Right kidney (tissue), 1 donor: ENCODE measurements at regions not wholly inside any gene's neighbourhood (a gene's known extent, or its start where the extent isn't known, plus 50 kb on each side); places are given as distances from the start of the nearest gene placed in this dataset.

Experiments used
- DNase-seq: peaks from one replicate; pipeline ENCODE4 v3.0.0-alpha.2; 2016

DNA sequence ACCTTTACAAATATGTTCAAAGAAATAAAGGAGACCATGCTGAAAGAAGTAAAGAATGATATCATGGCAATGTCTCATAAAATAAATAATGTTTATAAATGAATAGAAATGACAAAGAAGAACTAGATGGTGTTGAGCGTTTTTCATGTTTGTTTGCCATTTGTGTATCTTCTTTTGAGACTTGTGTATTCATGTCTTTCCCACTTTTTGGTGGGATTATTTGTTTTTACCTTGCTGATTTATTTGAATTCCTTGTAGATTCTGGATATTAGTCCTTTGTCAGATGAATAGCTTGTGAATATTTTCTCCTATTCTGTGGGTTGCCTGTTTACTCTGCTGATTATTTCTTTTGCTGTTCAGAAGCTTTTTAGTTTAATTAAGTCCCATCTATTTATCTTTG, 732.4 kb downstream of the FAT4 start:
- DNase-seq: no peak

DNA sequence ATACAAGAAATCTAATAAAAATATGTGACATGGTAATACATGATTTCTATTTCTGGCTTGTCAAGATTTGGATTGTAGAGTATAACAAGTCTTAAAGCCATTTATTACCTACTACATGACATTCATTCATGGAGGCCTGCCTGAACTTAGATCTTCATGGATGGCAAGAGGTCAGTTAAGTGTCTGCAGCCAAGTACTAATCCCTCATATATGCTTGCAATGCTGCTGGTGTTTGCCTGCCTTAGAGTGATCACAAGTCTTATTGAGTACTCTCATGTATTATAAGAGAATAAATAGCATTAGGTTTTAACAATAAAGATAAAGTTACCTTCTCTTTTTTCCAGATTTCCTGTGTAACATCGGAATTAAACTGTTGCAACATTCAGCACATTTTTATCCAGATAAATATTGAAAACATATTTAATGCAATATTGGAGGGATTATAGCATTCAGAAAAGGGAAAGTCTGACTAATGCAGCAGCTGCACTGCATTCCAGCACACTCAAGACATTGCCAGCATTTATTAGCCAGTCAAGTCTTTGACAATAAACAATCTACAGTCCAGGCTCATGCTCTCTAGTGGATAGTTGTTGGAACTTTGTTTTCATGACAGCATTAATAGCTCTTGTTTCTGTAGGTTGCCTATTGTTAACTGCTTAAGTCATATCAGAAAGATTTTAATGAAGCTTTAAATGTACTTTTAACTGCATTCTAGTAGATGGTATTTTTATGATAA, 737.1 kb downstream of the FAT4 start:
- no peak for DNase-seq

DNA sequence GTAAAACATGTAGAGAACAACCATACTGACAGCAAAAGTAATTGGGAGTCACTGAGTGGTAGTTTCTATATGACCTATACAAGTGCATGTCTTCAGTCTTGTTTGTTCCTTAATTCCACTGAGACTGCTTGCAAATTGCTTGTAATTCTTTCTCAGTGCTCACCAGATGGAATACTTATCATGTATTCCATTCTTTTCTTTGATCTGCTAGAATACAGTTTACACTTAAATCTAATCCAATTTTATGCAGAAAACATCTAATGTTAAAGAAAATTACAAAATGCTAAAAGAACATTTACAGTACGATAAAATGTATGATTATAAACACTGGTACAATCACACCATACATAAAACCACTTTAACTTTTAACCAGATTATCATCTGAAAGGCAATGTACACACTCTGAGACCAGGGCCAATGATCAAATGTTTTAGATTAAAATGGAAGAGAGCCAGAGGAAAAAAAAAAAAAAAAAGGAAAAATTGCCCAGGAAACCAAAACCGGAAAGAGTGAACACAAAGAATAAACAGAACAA, 741.4 kb downstream of the FAT4 start:
- no peak for DNase-seq

DNA sequence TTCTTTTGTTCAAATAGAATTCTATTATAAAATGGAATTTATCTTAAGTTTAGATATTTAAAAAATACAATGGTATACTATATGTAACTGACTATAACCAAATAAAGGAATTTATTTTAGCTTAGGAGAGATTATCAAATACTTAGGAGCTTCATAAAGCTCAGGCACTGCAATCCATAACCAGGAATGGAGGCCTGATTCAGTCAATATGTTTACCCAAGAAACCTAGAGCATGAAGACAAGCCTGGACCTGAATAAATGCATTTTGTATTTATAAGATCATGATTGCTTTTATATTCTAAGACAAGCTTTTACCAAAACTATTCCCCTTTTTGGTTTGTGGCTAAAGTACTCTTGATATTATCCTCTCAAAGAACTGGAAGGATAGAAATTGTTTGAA, 742.6 kb downstream of the FAT4 start:
- DNase-seq: no peak

GRCh38 chr4:126058596-126058995, 743.8 kb downstream of the FAT4 start:
- no peak for DNase-seq

- DNase-seq: no peak
These were observed 746.9 kb downstream of the FAT4 start for GRCh38 chr4:126061655-126062054.

GRCh38 chr4:126065016-126065415, 750.3 kb downstream of the FAT4 start:
- no peak for DNase-seq

DNA sequence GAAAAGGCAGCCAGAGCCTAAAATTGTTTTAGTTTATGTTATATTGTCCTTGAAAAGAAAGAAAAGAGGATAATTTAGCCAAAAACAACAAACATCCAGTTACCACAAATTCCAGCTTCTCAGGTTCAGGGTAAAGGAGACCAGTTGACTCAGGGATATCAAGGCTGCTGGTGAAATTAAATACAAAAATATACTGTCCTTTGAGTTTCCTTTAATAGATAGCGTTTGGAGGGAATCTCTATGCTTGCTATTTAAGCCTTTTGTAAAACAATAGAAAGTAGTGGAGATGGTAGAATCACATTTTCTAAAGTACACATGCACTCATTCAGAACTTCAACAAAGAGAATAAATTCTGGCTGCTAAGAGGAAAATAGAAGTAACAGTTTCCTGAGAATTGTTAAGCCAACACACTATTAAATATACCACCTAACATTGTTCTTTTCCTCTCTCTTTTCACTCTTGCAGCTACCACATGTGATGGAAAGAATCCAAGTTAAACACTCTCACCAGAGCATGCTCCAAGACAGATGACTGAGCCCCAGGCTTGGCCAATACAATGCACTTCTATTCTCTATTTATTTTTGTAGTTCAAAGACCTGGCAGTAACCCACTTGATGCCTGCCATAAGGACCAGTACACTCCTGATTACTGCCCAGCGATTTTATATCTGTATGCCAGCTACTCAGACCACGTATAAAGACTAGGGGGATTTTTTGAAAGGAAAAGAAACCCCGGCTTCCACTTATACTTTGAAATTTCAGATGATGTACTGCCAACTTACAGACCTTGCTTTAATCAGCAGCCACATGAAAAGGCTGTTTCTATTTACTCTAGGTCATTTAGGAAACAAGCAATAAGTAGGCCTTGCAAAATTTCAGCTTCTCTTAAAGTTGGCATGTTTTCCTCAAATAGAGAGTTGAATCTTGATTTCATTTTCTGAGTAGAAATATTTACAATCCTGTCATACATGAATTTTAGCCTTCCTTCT, 756.9 kb downstream of the FAT4 start:
- DNase-seq: no peak

DNA sequence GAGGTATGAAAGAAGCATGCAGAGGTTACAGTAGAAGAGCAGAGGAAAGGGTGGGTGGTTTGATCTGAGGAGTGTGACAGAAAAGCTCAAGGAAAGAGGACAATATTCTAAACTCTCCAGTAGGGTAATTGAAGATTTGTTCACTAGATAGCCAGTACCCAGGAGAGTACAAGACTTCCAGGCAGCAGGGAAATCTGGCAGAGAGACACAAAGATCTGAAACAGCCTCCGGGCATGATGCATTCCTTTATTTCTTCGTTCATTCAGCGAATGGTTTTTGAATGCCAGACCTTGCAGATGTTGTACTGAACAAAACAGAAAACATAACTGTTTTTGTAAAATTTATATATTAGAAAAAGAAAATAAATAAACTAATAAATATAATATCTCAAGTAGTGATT, 766.6 kb downstream of the FAT4 start:
- no peak for DNase-seq

- DNase-seq: no peak
These were observed 771.3 kb downstream of the FAT4 start for GRCh38 chr4:126086041-126086440.

GRCh38 chr4:126087101-126087500, 772.3 kb downstream of the FAT4 start:
- DNase-seq: no peak

GRCh38 chr4:126097155-126097799, 782.5 kb downstream of the FAT4 start:
- DNase-seq: no peak

- no peak for DNase-seq
These were observed 791.9 kb downstream of the FAT4 start for GRCh38 chr4:126106658-126107057.

DNA sequence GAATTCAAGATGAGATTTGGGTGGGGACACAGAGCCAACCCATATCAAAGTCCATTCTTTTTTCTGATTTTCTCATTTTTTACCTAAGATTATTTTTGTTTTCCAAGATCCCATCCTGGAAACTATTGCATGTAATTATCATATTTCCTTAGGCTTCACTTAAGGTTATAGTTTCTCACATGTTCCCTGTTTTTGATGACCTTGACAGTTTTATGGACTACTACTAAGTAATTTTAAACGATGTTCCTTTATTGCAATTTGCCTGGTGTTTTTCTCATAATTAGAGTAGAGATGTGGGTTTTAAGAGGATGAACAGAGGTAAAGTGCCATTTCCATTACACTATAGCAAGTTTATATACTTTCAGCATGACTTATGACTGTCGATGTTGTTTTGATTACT, 795.1 kb downstream of the FAT4 start:
- DNase-seq: no peak

DNA sequence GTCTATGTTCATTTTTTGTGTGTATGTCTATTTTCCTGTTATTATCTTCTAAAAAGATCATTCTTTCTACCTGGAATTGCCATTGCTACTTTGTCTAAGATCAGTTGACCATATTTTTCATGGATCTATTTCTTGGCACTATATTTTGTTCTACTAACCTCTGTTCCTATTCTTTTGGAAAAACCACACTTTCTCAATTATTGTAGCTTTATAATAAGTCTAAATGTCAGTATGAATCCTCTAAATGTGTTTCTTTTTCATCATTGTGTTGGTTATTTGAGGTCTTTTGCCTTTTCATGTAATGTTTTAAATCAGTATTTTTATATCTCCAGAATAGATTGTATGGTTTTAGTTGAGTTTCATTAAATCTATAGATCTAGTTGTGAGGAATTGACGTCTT, 798.3 kb downstream of the FAT4 start:
- no peak for DNase-seq

DNA sequence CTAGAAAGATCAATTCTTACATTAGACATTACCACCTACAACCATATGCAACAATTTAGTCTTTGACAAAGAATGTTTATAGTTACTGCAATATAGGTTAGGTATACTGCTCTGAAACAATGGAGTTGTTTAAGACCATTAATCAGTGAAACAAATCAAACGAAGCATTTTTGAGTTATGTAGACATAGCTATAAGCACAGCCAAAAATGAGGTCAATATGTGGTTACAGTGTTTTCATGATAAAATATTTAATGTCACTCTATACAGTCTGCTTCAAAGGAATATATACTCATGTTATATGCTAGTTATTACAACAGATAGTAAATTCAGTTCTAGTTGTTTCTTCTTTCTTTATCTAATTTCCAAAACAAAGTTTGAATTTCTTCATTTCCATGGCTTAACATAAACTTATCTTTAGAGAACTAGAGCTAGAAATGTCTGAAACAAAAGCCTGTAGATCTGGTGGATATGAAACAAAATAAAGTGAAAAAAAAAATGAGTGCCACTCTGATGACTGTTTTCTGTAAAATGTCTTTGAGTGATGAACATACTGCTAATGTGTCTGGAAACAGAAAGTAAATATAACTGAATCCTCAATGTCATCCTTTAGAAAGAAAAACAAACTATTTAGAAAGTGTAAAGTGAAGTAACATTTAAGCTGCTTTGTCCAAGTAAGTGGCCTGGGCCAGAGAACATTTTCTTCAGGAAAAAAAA, 809.0 kb downstream of the FAT4 start:
- DNase-seq: no peak

- no peak for DNase-seq
These were observed 810.1 kb downstream of the FAT4 start for GRCh38 chr4:126124818-126125217.

GRCh38 chr4:126130215-126130614, 815.5 kb downstream of the FAT4 start:
- no peak for DNase-seq

GRCh38 chr4:126136922-126137781, 822.4 kb downstream of the FAT4 start:
- DNase-seq: no peak

- no peak for DNase-seq
These were observed 823.0 kb downstream of the FAT4 start for GRCh38 chr4:126137782-126138170.
